MCF 10A (cell line): ENCODE measurements at regions not wholly inside any gene's neighbourhood (a gene's known extent, or its start where the extent isn't known, plus 50 kb on each side); places are given as distances from the start of the nearest gene placed in this dataset.

Source experiments
- BruUV-seq: library from RNA; stranded (reverse); fragments of 400-500 nt; replicated peaks from 2 replicates; lab custom pipeline; 2021; lab: Mats Ljungman, UMichigan
- CTCF ChIA-PET: fragments of 300-600 bp; sonication (Branson Sonifier 250); formaldehyde crosslinking; extraction: SDS; loops from one replicate; lab custom pipeline; 2021; ENCODE audit warnings: antibody characterized with exemption, inconsistent platforms; lab: Yijun Ruan, JAX
- POLR2A ChIA-PET: fragments of 300-600, 350-650 bp; sonication (Branson Sonifier 250); formaldehyde crosslinking; extraction: SDS; loops from one replicate; lab custom pipeline; 2020; ENCODE audit warnings: antibody characterized with exemption, inconsistent platforms; lab: Yijun Ruan, JAX
- DNase-seq: peaks from one replicate; pipeline ENCODE4 v3.0.0-alpha.2; 2018; ENCODE audit not compliant: unreplicated experiment
- H3K27ac Mint-ChIP-seq: one replicate; pipeline ENCODE4 v1.8.0; 2022; ENCODE audit warnings: mild to moderate bottlenecking, low read depth, mixed read lengths; ENCODE audit not compliant: unreplicated experiment
- H3K27me3 Mint-ChIP-seq: one replicate; pipeline ENCODE4 v1.8.0; 2022; ENCODE audit warnings: mixed read lengths; ENCODE audit not compliant: insufficient read depth, unreplicated experiment
- H3K36me3 Mint-ChIP-seq: one replicate; pipeline ENCODE4 v1.8.0; 2022; ENCODE audit warnings: mild to moderate bottlenecking, moderate library complexity, mixed read lengths; ENCODE audit not compliant: insufficient read depth, unreplicated experiment
- H3K4me1 Mint-ChIP-seq: one replicate; pipeline ENCODE4 v1.8.0; 2022; ENCODE audit warnings: mixed read lengths; ENCODE audit not compliant: insufficient read depth, unreplicated experiment
- H3K4me3 Mint-ChIP-seq: one replicate; pipeline ENCODE4 v1.8.0; 2022; ENCODE audit warnings: mild to moderate bottlenecking, moderate library complexity, mixed read lengths; ENCODE audit not compliant: unreplicated experiment
- H3K9me3 Mint-ChIP-seq: one replicate; pipeline ENCODE4 v1.8.0; 2022; ENCODE audit warnings: mixed read lengths; ENCODE audit not compliant: unreplicated experiment
- intact Hi-C: fragments of 100-400 bp; cut with micrococcal nuclease; formaldehyde crosslinking; loops from 2 replicates; pipeline ENCODE4 v1.14.1; 2022
- TF ChIP-seq, protein P1 (sequence below): fragments of 200-600 bp; IDR thresholded peaks from one replicate; pipeline ENCODE4 v1.8.0; 2022; ENCODE audit warnings: antibody characterized with exemption, mild to moderate bottlenecking; ENCODE audit not compliant: unreplicated experiment

DNA sequence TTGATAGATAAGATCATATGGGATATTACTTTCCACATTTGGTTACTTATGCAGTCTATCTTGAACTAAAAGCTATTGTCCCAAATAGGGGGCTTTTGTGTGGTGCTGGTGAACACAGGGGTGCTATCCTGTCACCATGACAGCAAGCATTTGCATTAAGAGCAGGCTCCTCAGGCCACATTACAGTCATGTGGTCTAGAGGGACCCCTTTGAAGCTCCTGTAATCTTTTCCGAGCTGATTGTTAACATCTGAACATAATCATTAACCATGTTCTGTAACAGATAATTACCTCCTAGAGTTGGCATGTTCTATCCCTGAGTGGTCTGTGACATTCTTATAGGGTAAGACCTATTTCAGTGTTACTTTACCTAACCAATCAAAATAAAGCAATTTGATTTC lies 178.8 kb downstream of the KTN1 start:
- TF ChIP-seq, protein P1, sequence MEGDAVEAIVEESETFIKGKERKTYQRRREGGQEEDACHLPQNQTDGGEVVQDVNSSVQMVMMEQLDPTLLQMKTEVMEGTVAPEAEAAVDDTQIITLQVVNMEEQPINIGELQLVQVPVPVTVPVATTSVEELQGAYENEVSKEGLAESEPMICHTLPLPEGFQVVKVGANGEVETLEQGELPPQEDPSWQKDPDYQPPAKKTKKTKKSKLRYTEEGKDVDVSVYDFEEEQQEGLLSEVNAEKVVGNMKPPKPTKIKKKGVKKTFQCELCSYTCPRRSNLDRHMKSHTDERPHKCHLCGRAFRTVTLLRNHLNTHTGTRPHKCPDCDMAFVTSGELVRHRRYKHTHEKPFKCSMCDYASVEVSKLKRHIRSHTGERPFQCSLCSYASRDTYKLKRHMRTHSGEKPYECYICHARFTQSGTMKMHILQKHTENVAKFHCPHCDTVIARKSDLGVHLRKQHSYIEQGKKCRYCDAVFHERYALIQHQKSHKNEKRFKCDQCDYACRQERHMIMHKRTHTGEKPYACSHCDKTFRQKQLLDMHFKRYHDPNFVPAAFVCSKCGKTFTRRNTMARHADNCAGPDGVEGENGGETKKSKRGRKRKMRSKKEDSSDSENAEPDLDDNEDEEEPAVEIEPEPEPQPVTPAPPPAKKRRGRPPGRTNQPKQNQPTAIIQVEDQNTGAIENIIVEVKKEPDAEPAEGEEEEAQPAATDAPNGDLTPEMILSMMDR = no peak
- no peak overlapping the region for H3K27ac Mint-ChIP-seq
- POLR2A ChIA-PET = interaction anchor here (0.9 kb wide), 1 partner anchor 20 kb away, joined by 3 read pairs; no protein-coding TSS in a partner anchor

DNA sequence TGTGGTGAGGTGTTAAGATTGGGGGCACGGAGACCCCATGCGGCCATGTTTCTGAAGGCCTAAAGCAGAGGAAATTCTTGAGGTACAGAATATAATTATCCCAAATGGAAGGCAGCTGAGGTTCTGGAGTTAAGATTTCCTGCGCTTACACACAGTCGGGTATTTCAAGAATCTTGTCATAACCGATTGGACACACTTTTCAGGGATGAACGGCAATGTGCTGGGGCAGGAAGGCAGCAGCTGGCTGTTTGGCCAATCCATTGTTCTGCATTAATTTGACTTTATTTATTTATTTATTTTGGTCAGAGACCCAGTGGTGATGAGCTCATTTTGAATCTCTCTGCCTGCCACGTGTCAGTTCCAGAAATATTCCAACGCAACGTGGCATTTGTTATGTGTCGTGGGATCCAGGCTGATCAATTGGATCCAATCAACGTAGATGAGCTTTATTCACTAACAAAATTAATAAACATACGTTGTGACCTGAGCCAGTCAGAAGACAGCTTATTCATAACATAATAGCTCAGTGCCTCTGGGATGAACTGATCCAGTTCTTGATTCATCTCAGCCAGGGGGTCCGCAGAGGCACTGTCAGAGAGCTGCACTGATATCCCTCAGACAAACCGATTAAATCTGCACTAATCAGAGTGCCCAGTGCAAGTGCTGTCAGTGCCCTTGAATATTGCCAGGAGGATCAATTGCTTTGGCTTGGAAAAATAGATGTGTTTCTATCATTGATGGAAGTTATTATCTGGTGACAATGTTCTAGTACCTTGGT lies 181.0 kb downstream of the KTN1 start:
- Mint-ChIP-seq H3K4me3 (no peak overlapping the region), H3K9me3 (no peaks in the 10 kb centered on the region), H3K36me3 (no peaks in the 10 kb centered on the region), H3K4me1 (no peaks in the 10 kb centered on the region), H3K27me3 (no peaks in the 10 kb centered on the region), H3K27ac (no peak overlapping the region)
- BruUV-seq = no TSS peak
- ChIA-PET POLR2A (no interaction called here), CTCF (interaction anchor here (0.6 to 1.1 kb wide), 4 partner anchors 9 to 451 kb away, joined by 3 to 4 read pairs (median 4); no protein-coding TSS in a partner anchor)
- TF ChIP-seq, protein P1 = no peak
- intact Hi-C loops = no loop called here
- no peak for DNase-seq

More for the DNA sequence above, 178.8 kb downstream of the KTN1 start:
- Mint-ChIP-seq H3K36me3 (no peaks in the 10 kb centered on the region), H3K9me3 (no peaks in the 10 kb centered on the region), H3K4me3 (no peak overlapping the region), H3K27me3 (no peaks in the 10 kb centered on the region), H3K4me1 (no peaks in the 10 kb centered on the region)
- intact Hi-C loops = no loop called here
- BruUV-seq = no TSS peak
- CTCF ChIA-PET = interaction anchor here (0.6 kb wide), 1 partner anchor 622 kb away, joined by 3 read pairs; no protein-coding TSS in a partner anchor
- no peak for DNase-seq

DNA sequence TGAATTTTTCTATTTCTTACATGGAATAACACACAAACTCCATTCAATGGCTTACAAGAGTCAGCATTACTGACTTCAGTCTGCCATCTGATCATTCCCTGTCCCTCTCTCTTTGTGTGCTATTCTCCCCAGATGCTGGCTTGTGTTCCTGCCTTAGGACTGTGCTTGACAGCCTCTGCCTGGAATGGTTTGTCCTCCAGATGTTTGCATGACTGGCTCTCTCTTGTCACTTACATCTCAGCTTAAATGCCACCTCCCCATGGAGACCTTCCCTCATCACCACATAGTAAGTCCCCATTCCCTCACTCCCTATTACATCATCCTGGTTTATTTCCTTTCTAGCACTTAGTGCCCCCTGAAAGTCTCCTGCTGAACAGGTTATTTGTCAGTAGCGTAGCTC lies 181.6 kb downstream of the KTN1 start:
- no TSS peak for BruUV-seq
- Mint-ChIP-seq H3K4me3 (no peak overlapping the region), H3K27me3 (no peaks in the 10 kb centered on the region), H3K4me1 (no peaks in the 10 kb centered on the region), H3K9me3 (no peaks in the 10 kb centered on the region), H3K27ac (no peak overlapping the region), H3K36me3 (no peaks in the 10 kb centered on the region)
- DNase-seq = no peak
- POLR2A ChIA-PET = interaction anchor here (1.3 kb wide), 1 partner anchor 9 kb away, joined by 4 read pairs; no protein-coding TSS in a partner anchor
- CTCF ChIA-PET = no interaction called here
- intact Hi-C loops = no loop called here
- TF ChIP-seq, protein P1 = no peak

DNA sequence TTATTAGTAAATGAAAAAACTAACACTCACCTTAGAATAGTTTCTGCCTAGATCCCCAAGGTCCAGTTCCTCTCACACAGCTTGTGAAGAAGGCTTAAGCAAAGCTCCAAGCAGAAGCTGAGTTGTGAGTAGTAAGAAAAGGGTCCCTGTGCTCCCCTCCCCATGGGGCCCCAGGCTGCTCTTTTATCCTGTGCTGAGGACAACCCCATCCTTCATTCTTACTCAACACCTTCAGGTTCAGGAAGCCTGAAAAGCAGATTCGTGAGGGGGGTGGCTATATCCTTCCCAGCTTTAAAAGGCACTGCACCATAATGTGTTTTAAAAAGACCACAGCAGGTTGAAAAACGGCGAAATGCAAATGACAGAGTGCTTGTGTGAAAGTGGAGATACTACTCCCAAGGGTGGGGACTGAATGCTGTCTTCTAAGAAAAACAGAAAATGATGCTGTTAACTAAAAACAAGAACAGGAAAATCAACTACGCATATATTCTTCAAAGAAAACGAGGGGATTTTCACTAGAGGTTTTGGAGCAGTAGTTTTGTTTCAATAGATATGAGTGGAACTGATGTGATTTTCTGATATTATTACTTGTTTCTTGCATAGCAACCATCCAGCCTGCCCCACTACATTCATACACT lies 182.7 kb downstream of the KTN1 start:
- Mint-ChIP-seq H3K27ac (no peak overlapping the region), H3K4me1 (no peaks in the 10 kb centered on the region), H3K9me3 (no peaks in the 10 kb centered on the region), H3K4me3 (no peak overlapping the region), H3K36me3 (no peaks in the 10 kb centered on the region), H3K27me3 (no peaks in the 10 kb centered on the region)
- CTCF ChIA-PET = interaction anchor here (0.6 kb wide), 1 partner anchor 235 kb away, joined by 3 read pairs; no protein-coding TSS in a partner anchor
- POLR2A ChIA-PET = interaction anchor here (1.3 kb wide), 1 partner anchor 10 kb away, joined by 4 read pairs; no protein-coding TSS in a partner anchor
- no peak for DNase-seq
- no TSS peak for BruUV-seq
- TF ChIP-seq, protein P1 = no peak
- intact Hi-C loops = no loop called here
